ENCODE measurements at regions not wholly inside any gene's neighbourhood (a gene's known extent, or its start where the extent isn't known, plus 50 kb on each side); places are given as distances from the start of the nearest gene placed in this dataset.

DNA sequence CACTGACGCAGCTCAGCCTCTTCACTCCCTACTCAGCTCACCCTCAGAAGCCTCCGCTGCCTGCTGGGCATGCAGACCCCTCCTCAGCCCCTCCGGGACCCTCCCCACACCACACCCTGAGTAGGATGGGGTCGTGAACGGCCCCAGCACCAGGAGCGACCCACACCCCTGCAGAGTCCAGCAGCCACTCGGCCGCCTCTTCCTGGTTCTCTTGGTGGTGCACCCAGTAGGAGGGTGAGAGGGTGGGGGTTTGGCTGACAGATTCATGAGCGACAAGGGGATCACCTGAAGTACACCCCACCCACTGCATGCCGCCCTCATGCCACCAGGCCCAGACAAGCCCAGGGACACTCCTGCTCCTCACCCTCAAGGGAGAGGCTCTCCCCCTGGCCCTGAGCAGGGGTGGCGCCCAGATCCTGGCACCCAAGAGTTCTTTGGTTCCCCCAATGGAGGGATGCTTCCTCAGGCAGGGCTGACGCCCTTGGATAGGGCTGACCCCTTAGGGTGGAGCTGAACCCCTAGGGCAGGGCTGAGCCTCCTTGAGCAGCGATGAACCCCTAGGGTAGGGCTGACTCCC lies 76.6 kb upstream of the GPC1 start:
- no peak for TF ChIP-seq REST (IDR thresholded peaks at IDR 0.05; ENCODE audit: low read depth, low read length)
- no peak for TF ChIP-seq POLR2AphosphoS5 (IDR thresholded peaks at IDR 0.05; ENCODE audit: low read depth, low read length)
- no peak for TF ChIP-seq CTCF (IDR thresholded peaks at IDR 0.05)
- TF ChIP-seq YY1 (IDR thresholded peaks at IDR 0.05; ENCODE audit: low read depth): no peak
- TF ChIP-seq FOXM1 (IDR thresholded peaks at IDR 0.05; ENCODE audit: low read depth): no peak
- no peak for TF ChIP-seq FOXJ3 (CRISPR knock-in tag; IDR thresholded peaks at IDR 0.05)
- no peak for TF ChIP-seq MAX (IDR thresholded peaks at IDR 0.05; ENCODE audit: low read depth)
- TF ChIP-seq EP300 (IDR thresholded peaks at IDR 0.05; ENCODE audit: borderline replicate concordance in 1 of 2, low read depth in 1 of 2, low read length in 1 of 2): no peak
- TF ChIP-seq EZH2phosphoT487 (IDR thresholded peaks at IDR 0.05; ENCODE audit: borderline replicate concordance, low read depth): no peak

Measured in SK-N-SH (cell line).